ENCODE measurements at regions not wholly inside any gene's neighbourhood (a gene's known extent, or its start where the extent isn't known, plus 50 kb on each side); places are given as distances from the start of the nearest gene placed in this dataset.

GRCh38 chr10:62721687-62722086 is 82.8 kb upstream of the ADO start:
- no peak for DNase-seq

- DNase-seq = no peak
Observed at GRCh38 chr10:62723375-62723774, 81.1 kb upstream of the ADO start.

- DNase-seq = no peak
Observed at GRCh38 chr10:62724465-62724864, 80.1 kb upstream of the ADO start.

- DNase-seq = no peak
Observed at GRCh38 chr10:62726142-62726541, 78.4 kb upstream of the ADO start.

- no peak for DNase-seq
Observed at GRCh38 chr10:62726638-62727037, 77.9 kb upstream of the ADO start.

GRCh38 chr10:62727934-62728333 is 76.6 kb upstream of the ADO start:
- no peak for DNase-seq

GRCh38 chr10:62728479-62728878 is 76.0 kb upstream of the ADO start:
- peak; percentile 3 for DNase-seq

- no peak for DNase-seq
Observed at GRCh38 chr10:62732841-62733653, 71.5 kb upstream of the ADO start.

GRCh38 chr10:62733654-62734293 is 70.7 kb upstream of the ADO start:
- no peak for DNase-seq

- DNase-seq = no peak
Observed at GRCh38 chr10:62734781-62735463, 69.6 kb upstream of the ADO start.

- no peak for DNase-seq
Observed at GRCh38 chr10:62735464-62736167, 68.9 kb upstream of the ADO start.

GRCh38 chr10:62736168-62736546 is 68.4 kb upstream of the ADO start:
- no peak for DNase-seq

- no peak for DNase-seq
Observed at GRCh38 chr10:62738916-62739315, 65.6 kb upstream of the ADO start.

- DNase-seq = no peak
Observed at GRCh38 chr10:62740885-62741745, 63.4 kb upstream of the ADO start.

- no peak for DNase-seq
Observed at GRCh38 chr10:62741996-62742395, 62.5 kb upstream of the ADO start.

- DNase-seq = peak; percentile 30
Observed at GRCh38 chr10:62742536-62743061, 61.9 kb upstream of the ADO start.

GRCh38 chr10:62744136-62744535 is 60.4 kb upstream of the ADO start:
- DNase-seq = no peak

GRCh38 chr10:62745581-62745980 is 58.9 kb upstream of the ADO start:
- no peak for DNase-seq

GRCh38 chr10:62746951-62747729 is 57.4 kb upstream of the ADO start:
- no peak for DNase-seq

GRCh38 chr10:62748386-62748785 is 56.1 kb upstream of the ADO start:
- no peak for DNase-seq

GRCh38 chr10:62749093-62749683 is 55.3 kb upstream of the ADO start:
- no peak for DNase-seq
